ENCODE measurements at regions not wholly inside any gene's neighbourhood (a gene's known extent, or its start where the extent isn't known, plus 50 kb on each side); places are given as distances from the start of the nearest gene placed in this dataset.
A peak's percentile ranks its signal among the peaks of the same experiment; 100 is the strongest.
"Not testable (repeated sequence)": the region's sequence is repeated elsewhere in the genome, so short reads cannot be mapped to it uniquely, and the experiment has no call there.

DNA sequence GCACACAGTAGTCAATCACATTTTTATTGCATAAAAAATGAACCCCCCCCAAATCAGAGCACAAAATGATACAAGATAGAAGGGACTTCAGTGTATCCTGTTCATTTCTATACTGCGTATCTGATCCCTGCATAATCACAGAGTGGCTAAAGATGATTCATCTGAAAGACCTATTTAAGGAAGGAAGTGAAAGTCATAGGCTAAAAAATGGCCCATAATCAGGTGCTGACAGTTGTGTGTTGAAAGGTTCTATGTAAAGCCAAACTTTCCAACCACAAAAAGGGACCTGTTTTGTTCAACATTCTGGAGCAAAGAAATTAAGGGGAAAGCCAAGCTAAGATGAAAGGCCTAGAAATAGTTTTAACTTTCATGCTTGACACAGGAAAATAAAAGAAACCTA is 147.8 kb upstream of the ATP2B1 start:
- DNase-seq (ENCODE audit: low read depth): peak; percentile 40

DNA sequence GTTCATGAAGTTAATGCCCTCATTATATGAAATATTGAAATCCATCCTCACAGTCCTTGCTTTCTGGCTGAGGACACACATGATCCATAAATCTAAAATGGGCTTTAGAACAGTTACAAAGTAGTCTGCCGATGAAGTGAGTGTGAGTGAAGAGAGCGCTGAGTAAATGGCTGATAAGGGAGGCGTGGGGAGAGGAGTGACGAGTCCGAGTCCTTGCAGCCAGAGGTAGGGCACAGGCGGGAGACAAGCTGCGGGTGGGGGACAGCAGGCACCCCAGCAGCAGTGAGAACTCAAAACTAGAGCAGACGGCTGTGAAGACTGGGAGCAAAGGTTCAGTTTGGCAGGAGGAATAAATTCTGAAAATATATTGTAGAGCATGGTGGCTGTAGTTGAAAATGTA is 140.1 kb upstream of the ATP2B1 start:
- DNase-seq (ENCODE audit: low read depth): no peak

DNA sequence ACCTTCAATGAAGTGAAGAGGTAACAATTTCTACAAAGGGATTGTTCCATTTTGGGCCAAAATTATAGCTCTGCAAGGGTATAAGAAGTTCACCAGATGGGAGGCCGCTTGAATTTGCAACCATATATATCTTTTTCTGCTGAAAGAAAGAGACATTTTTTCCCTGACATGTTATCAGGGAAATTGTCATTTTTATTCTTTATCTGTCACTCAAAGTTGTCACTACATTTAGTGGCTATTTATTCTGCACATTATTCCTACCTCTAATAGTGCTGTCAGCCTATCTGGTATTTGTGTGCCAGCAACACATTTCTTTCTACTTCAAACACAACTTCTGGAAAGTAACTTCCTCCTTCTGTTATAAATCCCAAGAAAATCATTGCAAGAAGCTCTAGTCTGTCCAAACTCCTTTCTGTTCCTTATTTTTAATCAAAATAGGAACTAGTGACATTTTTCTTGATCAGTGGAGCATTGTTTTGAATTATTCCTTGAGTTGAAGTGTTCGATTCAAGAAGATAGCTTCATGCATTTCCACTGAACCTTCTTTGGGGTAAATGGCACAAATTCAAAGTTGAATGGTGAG is 137.9 kb upstream of the ATP2B1 start:
- no peak for DNase-seq (ENCODE audit: low read depth)

DNA sequence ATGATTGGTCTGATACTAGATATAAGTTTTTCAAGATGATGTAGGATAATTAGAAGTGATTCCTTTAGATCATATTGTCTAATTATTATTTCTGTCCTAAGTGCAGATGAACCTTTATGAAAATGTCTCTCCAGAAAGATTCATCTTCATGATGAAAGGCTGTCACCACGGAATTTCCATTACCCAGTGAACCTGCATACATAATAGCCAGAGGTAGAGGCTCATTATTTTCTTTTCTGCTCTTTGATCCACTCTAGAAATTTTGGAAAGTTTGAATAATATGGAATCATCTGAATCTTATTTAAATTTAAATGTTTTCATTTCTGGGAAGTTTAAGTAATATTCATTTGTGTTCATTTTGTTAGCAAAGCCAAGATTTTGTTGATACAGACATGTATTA is 137.1 kb upstream of the ATP2B1 start:
- DNase-seq (ENCODE audit: low read depth): no peak

DNA sequence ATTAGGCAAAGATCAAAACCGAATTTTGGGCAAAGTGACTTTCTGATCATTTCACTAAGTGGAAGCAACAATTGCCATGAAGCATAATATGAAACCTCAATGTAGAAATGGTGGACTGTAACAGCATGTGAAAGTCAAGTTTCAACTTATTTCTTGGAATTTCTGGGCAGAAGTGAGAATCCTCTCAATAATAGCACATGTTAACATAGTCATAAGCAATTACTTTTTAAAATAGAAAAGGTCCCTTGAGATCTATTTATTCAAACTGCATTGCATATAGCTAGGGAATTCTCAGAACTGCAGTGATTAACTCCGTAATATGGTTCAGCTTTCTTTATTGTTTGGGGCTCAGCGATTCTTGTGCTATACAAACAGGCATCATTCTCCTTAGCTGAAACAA is 136.7 kb upstream of the ATP2B1 start:
- DNase-seq (ENCODE audit: low read depth): no peak

DNA sequence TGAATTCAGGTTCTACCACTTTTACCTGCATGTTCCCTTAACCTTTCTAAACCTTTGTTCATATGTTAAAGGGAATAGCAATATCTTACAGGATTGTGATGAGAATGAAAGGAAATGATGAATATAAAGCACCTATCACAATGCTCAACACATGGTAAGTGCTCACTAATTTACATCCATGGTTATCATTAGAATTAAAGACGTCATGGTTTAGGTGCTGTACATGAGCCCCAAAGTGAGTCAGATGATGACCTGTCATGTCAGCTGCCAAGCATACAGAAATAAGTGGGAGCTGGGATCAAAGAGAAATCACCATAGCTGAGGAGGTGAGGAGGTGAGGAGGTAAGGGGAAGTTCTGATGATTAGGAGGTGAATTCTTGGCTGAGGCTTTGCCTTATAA is 135.9 kb upstream of the ATP2B1 start:
- no peak for DNase-seq (ENCODE audit: low read depth)

DNA sequence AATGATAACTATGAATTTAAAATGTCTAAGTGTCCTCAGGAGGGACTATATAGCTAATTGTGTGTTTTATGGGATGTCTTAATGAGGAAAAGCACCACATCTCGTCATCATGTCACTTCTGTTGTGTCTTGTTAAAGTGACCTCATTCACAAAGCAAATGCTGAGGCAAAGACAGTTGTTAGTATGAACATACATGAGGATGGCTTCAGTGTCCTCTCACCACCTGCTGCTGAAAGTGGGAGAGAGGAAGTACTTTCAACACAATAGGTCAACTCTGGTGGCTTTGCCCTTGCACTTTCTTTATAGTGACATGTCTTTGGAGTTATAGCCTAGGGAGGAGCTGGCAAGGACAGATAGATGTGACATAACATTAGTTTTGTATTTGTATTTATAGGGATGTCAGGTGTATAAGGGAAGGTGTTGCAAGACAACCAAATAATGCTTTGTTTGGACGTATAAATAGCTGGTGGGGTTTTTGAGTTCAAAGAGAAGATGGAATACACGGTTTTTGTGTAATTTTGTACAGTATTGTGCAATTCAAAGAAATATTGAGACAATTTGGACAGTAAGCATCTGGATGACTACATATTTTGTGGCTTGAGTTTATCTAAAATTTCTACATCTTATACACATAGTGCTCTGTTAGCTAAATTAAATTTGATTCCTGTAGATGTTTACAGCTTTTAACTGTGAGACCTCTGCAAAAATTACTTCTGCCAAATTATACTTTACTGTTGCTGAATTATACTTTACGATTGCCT is 131.7 kb upstream of the ATP2B1 start:
- no peak for DNase-seq (ENCODE audit: low read depth)

GRCh38 chr12:89839444-89839843 is 130.8 kb upstream of the ATP2B1 start:
- DNase-seq (ENCODE audit: low read depth): no peak

DNA sequence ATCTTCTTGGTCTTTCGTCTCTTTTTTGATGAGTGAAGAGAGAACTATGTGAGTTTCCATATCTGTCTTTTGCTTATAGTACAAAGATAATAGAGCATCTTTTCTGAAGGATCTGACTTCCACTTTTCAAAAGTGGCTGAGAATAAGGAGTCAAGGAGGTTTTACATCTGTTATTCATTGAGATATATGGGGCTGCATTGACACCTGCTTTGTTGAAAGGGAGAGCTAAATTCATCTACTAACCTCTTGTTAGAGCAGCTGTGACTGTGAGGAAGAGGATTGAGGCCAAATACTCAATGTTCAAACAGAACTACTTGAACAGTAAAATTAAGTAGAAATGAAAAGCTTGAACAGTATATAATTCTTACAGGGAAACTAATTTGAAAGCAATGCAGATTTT is 130.2 kb upstream of the ATP2B1 start:
- no peak for DNase-seq (ENCODE audit: low read depth)

DNA sequence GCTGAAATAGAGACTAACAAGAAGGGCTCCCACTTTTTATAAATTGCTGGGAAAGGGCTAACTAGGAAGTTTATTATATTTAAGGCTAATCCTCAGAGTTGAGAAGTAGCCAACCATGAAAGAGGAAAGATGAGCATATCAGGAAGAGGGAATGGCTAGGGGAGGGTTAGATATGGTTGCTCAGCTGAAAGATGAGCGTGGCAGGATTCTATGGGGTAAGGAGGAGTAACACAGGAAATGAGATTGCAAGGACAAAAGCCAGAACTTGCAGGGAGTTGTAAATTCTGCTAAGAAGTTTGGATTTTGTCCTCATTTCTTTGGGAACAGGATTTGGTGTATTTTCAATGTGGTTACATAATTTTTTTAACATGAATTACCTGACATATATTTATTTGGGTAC is 127.4 kb upstream of the ATP2B1 start:
- no peak for DNase-seq (ENCODE audit: low read depth)

DNA sequence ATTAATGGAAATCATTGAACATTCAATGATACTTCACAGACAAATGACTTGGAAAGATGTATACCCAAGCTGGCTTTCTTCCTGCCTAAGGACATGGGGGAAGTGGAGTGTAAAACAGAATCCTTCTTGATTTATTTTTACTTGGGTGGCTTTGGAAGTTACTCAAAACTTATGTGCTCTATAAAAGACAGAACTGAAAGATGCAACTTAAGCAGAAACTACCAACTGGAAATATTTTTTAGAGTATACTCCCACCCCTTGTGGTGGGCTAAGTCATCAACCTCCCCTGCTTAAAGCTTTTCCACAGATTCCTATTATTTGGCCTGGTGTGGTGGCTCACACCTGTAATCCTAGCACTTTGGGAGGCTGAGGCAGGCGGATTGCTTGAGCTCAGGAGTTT is 126.0 kb upstream of the ATP2B1 start:
- no peak for DNase-seq (ENCODE audit: low read depth)

DNA sequence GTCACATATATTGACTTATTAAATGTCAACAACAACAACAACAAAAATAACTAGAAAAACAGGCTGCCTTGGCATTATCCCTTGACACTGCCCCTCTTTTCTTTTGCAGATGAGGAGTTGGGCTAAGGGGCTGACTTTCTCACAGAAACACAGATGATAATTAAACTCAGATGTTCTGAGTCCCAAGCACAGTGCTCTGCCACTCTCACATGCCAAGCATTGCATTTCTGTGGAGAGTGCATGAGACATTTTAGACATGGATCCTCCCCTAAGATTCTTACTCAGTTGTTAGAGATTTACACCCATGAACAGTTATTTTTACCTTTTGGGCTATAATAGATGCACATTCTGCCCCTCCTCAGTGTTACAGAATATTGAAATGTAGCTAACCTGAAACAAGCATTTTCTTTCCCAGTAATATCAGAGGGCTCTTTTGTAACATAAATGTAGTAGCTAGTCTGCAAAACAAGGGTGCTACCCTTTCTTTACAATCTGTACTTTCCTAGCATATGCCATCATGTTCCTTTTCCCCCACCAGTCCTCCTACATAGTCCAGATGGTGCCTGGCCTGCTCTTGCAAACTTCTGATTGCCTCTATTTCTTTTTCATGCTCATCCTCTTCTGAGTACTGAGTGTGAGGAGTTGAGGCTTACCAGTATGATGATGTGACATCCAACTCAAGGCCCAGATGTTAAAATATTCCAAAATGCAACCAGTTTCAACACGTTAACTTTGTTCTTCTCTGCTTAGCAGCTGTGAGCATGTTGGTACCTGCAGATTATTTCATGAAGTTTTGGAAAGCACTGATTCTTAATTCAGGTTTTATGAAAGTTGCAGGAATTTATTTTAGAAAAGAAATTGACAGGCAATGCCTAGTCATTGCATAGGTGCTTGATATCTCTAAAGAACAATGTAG is 125.0 kb upstream of the ATP2B1 start:
- DNase-seq (ENCODE audit: low read depth): peak; percentile 44

DNA sequence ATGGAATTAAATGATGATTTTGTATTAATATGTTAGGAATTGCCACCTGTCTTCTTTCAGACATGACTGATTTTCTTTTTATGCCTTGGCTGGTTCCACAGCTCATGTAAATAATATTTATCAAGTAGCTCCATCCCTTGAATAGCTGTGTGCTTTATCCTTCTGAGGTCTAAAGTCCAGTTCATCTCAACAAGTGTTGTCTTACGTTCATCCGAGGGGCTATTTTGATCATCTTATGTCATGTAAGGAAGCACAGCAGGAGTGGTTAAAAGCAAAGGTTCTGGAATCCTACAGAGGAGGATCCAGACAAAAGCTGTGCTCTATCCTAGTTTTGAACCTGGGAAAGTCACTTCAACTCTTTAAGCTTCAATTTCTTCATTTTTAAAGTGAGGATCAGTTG is 123.7 kb upstream of the ATP2B1 start:
- DNase-seq (ENCODE audit: low read depth): no peak

DNA sequence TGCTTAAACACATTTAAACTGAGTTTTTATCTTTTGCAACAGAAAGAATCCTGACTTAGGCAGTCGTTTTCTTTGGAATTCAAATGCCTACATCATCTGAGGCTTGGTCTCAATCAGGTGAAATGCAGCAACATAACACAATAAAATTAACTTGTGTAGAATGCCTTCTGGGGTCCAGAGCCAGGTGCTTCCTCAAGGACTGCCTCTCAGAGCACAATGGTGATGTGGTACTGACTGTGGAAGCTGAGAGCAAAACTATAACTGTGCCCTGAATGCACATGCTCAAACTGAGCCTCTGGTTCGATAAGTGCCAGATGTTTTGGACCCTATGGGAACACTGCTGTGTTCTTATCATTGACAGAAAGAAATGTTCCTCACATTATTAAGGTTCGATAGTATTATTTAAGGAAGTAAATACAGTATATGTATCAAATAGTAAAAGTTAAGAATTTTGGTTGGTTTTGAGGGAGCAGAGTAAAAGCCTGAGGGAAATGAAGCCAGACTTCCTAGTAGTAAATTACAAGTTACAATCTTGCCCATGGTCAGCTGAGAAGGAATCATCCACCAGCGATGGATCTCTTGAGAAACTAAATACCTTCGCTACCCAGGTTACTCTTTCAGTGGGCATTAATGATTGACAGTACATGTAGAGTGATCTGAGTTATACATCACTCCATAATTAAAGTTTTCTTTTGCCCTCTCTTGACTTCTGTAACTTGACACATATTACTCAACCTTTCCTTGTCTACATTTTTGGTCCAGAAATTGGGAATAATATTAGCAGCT is 122.9 kb upstream of the ATP2B1 start:
- DNase-seq (ENCODE audit: low read depth): no peak

DNA sequence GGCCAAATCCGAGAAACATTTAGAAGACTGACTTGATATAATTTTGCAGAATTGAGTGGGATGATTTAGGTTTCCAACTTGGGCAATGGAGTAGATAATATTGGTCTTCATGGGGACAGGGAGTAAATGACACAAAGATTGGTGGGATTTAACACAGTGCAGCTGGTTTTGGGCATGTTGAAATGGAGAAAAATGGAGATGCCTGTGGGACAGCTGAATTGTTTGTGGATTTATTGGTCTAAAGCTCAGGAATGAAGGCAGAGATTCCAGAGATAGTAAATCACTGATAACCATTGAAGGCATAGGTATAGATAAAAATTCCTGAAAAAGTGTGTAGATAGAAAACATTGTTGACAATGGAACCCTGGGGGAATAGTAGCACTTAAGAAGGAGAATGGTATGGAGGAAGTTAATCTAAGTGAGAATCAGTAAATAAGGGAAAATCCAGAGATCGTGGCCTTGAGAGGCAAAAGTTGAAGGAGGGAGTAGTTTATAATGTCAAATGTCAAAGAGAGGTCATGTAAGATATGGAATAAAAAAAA is 120.9 kb upstream of the ATP2B1 start:
- DNase-seq (ENCODE audit: low read depth): no peak

DNA sequence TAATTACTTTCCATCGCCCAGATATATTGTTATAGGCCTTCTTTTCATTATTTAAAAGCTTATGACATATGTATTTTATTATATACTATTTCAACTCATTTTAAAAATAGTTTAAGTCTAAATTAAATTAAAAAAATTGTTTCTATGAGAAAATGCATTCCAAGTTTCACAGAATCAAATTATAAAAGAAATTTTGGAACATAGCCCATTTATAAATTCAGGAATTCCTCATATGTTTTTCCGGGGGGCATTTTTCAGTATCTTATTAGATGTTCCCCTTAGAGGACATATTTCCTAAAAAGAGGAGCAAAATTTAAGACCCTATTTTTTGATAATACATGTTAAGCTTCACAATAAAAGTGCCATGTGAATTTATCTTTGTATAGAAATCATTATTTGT is 119.9 kb upstream of the ATP2B1 start:
- no peak for DNase-seq (ENCODE audit: low read depth)

DNA sequence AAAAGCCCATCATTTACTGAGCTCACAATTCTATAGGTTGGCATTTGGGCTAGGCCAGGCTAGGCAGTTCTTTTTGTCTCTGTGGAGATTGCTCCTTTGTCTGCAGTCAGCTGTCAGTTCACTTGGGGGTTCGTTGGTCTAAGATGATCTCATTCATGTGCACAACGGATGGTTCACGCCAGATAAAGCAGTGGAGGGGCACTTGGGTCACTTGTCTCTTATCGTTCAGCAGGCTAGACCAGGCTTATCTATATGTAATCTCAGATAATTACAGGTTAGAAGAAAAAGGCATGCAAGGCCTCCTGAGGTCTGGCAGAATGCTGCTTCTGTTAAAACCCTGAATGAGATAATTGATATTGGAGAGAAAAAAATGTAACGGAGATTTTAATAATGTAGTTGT is 119.0 kb upstream of the ATP2B1 start:
- DNase-seq (ENCODE audit: low read depth): no peak

DNA sequence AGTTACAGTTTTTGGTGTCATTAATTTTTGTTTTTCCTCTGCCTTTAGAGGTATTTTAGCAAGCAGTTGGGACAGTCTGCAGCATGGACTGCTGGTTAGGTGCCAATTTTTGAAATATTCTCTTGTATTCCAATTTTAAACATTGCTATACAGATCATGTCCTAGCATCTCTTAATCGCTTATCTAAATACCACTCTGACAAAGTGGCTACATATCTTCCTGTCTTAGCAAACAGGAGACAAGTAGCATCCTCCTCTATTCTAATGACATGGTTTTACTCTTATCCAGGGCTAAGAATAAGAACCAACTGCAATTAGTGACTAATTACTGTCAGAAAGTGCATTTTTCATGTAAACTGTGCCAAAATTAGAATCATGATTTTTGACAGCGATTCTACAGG is 117.8 kb upstream of the ATP2B1 start:
- DNase-seq (ENCODE audit: low read depth): no peak

DNA sequence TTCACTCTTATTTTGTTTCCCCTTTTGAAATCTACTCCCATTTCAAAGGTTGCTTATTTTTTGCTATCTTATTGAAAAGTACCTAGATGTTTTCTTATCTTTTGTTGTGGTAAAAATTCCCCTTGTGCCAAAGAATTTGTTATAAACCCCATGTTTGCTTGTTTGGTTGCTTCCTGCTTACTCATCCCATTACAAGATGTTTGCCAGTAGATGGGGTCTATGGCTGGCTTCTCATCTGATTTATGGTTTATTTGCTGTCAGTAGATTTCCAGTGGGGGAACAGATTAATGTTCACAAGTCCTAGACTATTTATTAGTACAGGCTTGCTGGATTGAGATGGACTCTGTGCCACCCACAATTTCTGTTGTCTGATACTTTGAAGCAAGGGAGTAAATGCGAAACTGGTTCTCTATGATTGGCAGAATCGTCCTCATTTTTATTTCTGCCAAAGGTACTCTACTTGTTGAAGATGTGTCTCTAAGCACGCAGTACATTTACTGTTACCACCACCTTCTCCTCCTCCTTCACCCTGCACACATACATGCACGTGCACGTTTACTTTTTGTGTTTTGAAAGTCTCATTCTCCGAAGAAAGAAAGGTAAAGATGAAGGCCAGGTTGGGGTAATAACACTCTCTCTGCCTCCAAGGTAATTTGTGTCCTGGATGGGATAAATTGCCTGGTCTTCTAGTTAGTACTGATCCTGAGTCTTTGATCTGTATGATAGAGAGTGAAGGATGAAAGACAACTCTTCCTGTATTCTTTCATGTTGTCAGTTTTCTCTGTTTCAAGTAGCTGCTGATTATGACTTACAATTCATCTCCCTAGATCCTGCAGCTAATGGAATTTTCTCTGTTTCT is 117.2 kb upstream of the ATP2B1 start:
- DNase-seq (ENCODE audit: low read depth): no peak

DNA sequence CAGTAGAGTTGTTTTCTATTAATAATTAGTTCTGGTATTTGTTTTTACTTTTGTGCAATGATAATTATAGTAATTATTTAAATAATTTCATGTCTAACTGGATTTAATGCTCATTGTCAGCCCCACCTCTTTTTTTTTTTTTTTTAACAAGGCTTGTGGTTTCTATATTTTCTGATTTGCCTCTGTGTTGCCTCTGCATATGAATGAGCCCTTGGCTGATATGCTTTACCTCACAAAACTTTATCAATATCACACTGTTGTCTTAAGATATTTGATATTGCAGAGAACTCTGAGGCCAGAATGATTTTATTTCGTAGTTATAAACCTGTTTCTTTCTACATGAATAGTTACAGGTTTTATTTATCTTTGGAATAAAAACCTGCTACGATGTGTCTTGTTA is 116.2 kb upstream of the ATP2B1 start:
- DNase-seq (ENCODE audit: low read depth): no peak

GRCh38 chr12:89822992-89823391 is 114.4 kb upstream of the ATP2B1 start:
- DNase-seq (ENCODE audit: low read depth): not testable (repeated sequence)
